Activated gamma-delta T cell treated with Interleukin-2 at 50 U/mL for 16 hours (primary cell): ENCODE measurements at regions not wholly inside any gene's neighbourhood (a gene's known extent, or its start where the extent isn't known, plus 50 kb on each side); places are given as distances from the start of the nearest gene placed in this dataset.
"Not testable (repeated sequence)": the region's sequence is repeated elsewhere in the genome, so short reads cannot be mapped to it uniquely, and the experiment has no call there.

ENCODE experiments used
- DNase-seq: peaks from one replicate; pipeline ENCODE4 v3.0.0-alpha.2; 2020

GRCh38 chr5:103908336-103909080 is 345.9 kb upstream of the NUDT12 start:
- DNase-seq = no peak

- DNase-seq = no peak
Measured at GRCh38 chr5:103907001-103907400, 344.4 kb upstream of the NUDT12 start.

GRCh38 chr5:103904651-103905050 is 342.1 kb upstream of the NUDT12 start:
- no peak for DNase-seq

- no peak for DNase-seq
Measured at GRCh38 chr5:103902893-103903292, 340.3 kb upstream of the NUDT12 start.

- no peak for DNase-seq
Measured at GRCh38 chr5:103901885-103902284, 339.3 kb upstream of the NUDT12 start.

- no peak for DNase-seq
Measured at GRCh38 chr5:103896593-103896992, 334.0 kb upstream of the NUDT12 start.

GRCh38 chr5:103895738-103896137 is 333.1 kb upstream of the NUDT12 start:
- no peak for DNase-seq

- no peak for DNase-seq
Measured at GRCh38 chr5:103894882-103895281, 332.3 kb upstream of the NUDT12 start.

- no peak for DNase-seq
Measured at GRCh38 chr5:103891151-103891550, 328.6 kb upstream of the NUDT12 start.

GRCh38 chr5:103890313-103890712 is 327.7 kb upstream of the NUDT12 start:
- DNase-seq = no peak

- DNase-seq = no peak
Measured at GRCh38 chr5:103889500-103890209, 327.1 kb upstream of the NUDT12 start.

- no peak for DNase-seq
Measured at GRCh38 chr5:103886826-103887225, 324.2 kb upstream of the NUDT12 start.

GRCh38 chr5:103883143-103883542 is 320.6 kb upstream of the NUDT12 start:
- no peak for DNase-seq

GRCh38 chr5:103881560-103881959 is 319.0 kb upstream of the NUDT12 start:
- no peak for DNase-seq

- DNase-seq = no peak
Measured at GRCh38 chr5:103867857-103868598, 305.4 kb upstream of the NUDT12 start.

- no peak for DNase-seq
Measured at GRCh38 chr5:103866169-103866568, 303.6 kb upstream of the NUDT12 start.

GRCh38 chr5:103862398-103862797 is 299.8 kb upstream of the NUDT12 start:
- DNase-seq = no peak

- DNase-seq = no peak
Measured at GRCh38 chr5:103860327-103860726, 297.7 kb upstream of the NUDT12 start.

- DNase-seq = not testable (repeated sequence)
Measured at GRCh38 chr5:103858367-103858766, 295.8 kb upstream of the NUDT12 start.

GRCh38 chr5:103851091-103851490 is 288.5 kb upstream of the NUDT12 start:
- no peak for DNase-seq

- DNase-seq = no peak
Measured at GRCh38 chr5:103849934-103850333, 287.3 kb upstream of the NUDT12 start.

GRCh38 chr5:103847060-103847459 is 284.5 kb upstream of the NUDT12 start:
- DNase-seq = no peak

- DNase-seq = no peak
Measured at GRCh38 chr5:103842936-103843335, 280.3 kb upstream of the NUDT12 start.

GRCh38 chr5:103840600-103840999 is 278.0 kb upstream of the NUDT12 start:
- DNase-seq = no peak
